SK-N-SH (cell line): ENCODE measurements at regions not wholly inside any gene's neighbourhood (a gene's known extent, or its start where the extent isn't known, plus 50 kb on each side); places are given as distances from the start of the nearest gene placed in this dataset.
"Not testable (repeated sequence)": the region's sequence is repeated elsewhere in the genome, so short reads cannot be mapped to it uniquely, and the experiment has no call there.

ENCODE experiments used
- EZH2phosphoT487 ChIP-seq: fragments of 200-600 bp; sonication (generic); IDR thresholded peaks from 2 replicates; pipeline ENCODE4 v1.6.1; 2017; ENCODE audit warnings: low read depth, mixed run types, mild to moderate bottlenecking, antibody characterized with exemption, moderate library complexity, borderline replicate concordance
- GABPA ChIP-seq: IDR thresholded peaks from 2 replicates; pipeline ENCODE4 v1.4.0; 2012; ENCODE audit warnings: low read depth, mild to moderate bottlenecking
- GATA2 ChIP-seq: sonication (generic); formaldehyde crosslinking; IDR thresholded peaks from 2 replicates; pipeline ENCODE4 v1.5.0; 2020; ENCODE audit warnings: mild to moderate bottlenecking, missing genetic modification reagents
- MXI1 ChIP-seq: IDR thresholded peaks from 2 replicates; pipeline ENCODE4 v1.6.1; 2012; ENCODE audit warnings: mild to moderate bottlenecking, low read depth, low read length, improper control_type of control experiment
- RAD21 ChIP-seq: IDR thresholded peaks from 2 replicates; pipeline ENCODE4 v1.6.1; 2012; ENCODE audit warnings: mild to moderate bottlenecking, low read length
- TF ChIP-seq, protein P1 (sequence below): IDR thresholded peaks from 2 replicates; pipeline ENCODE4 v1.6.1; 2012; ENCODE audit warnings: mild to moderate bottlenecking, low read depth, low read length, moderate library complexity
- TF ChIP-seq, protein P2 (sequence below): fragments of 200-600 bp; sonication (generic); IDR thresholded peaks from 2 replicates; pipeline ENCODE4 v1.6.1; 2017; ENCODE audit warnings: antibody characterized with exemption, mild to moderate bottlenecking, moderate library complexity
- TF ChIP-seq, protein P3 (sequence below): fragments of 150-350 bp; IDR thresholded peaks from 2 replicates; pipeline ENCODE4 v1.6.1; 2017; ENCODE audit warnings: antibody characterized with exemption, low read length, low read depth, borderline replicate concordance

DNA sequence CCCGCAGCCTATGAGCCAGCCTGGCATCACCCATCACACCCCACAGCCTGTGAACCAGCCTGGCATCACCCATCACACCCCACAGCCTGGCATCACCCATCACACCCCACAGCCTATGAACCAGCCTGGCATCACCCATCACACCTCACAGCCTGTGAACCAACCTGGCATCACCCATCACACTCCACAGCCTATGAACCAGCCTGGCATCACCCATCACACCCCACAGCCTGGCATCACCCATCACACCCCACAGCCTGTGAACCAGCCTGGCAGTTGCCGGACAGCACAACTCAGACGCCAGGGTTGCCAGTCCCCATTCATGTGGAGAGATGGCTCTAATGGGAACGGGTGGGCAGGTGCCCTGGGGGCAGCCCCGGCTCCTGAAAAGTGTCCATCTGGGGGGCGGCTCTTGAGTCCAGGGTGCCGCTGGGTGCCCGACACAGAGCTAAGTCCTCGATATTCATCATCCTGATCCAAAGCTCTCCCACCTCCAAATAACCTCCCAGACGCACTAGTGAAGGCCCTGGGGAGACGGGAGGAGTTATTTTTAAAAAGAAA lies 116.9 kb upstream of the AFDN start:
- not testable (repeated sequence) for TF ChIP-seq GABPA; GATA2 (CRISPR knock-in tag); MXI1; RAD21; EZH2phosphoT487
- TF ChIP-seq, protein P1, sequence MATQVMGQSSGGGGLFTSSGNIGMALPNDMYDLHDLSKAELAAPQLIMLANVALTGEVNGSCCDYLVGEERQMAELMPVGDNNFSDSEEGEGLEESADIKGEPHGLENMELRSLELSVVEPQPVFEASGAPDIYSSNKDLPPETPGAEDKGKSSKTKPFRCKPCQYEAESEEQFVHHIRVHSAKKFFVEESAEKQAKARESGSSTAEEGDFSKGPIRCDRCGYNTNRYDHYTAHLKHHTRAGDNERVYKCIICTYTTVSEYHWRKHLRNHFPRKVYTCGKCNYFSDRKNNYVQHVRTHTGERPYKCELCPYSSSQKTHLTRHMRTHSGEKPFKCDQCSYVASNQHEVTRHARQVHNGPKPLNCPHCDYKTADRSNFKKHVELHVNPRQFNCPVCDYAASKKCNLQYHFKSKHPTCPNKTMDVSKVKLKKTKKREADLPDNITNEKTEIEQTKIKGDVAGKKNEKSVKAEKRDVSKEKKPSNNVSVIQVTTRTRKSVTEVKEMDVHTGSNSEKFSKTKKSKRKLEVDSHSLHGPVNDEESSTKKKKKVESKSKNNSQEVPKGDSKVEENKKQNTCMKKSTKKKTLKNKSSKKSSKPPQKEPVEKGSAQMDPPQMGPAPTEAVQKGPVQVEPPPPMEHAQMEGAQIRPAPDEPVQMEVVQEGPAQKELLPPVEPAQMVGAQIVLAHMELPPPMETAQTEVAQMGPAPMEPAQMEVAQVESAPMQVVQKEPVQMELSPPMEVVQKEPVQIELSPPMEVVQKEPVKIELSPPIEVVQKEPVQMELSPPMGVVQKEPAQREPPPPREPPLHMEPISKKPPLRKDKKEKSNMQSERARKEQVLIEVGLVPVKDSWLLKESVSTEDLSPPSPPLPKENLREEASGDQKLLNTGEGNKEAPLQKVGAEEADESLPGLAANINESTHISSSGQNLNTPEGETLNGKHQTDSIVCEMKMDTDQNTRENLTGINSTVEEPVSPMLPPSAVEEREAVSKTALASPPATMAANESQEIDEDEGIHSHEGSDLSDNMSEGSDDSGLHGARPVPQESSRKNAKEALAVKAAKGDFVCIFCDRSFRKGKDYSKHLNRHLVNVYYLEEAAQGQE: not testable (repeated sequence)
- TF ChIP-seq, protein P2, sequence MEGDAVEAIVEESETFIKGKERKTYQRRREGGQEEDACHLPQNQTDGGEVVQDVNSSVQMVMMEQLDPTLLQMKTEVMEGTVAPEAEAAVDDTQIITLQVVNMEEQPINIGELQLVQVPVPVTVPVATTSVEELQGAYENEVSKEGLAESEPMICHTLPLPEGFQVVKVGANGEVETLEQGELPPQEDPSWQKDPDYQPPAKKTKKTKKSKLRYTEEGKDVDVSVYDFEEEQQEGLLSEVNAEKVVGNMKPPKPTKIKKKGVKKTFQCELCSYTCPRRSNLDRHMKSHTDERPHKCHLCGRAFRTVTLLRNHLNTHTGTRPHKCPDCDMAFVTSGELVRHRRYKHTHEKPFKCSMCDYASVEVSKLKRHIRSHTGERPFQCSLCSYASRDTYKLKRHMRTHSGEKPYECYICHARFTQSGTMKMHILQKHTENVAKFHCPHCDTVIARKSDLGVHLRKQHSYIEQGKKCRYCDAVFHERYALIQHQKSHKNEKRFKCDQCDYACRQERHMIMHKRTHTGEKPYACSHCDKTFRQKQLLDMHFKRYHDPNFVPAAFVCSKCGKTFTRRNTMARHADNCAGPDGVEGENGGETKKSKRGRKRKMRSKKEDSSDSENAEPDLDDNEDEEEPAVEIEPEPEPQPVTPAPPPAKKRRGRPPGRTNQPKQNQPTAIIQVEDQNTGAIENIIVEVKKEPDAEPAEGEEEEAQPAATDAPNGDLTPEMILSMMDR: not testable (repeated sequence)
- TF ChIP-seq, protein P3, sequence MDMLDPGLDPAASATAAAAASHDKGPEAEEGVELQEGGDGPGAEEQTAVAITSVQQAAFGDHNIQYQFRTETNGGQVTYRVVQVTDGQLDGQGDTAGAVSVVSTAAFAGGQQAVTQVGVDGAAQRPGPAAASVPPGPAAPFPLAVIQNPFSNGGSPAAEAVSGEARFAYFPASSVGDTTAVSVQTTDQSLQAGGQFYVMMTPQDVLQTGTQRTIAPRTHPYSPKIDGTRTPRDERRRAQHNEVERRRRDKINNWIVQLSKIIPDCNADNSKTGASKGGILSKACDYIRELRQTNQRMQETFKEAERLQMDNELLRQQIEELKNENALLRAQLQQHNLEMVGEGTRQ: not testable (repeated sequence)
